GM18498 (cell line): ENCODE measurements at regions not wholly inside any gene's neighbourhood (a gene's known extent, or its start where the extent isn't known, plus 50 kb on each side); places are given as distances from the start of the nearest gene placed in this dataset.

Source experiments
- ATAC-seq: cut with Tn5 transposase; IDR thresholded peaks from one replicate; pipeline ENCODE4 v1.9.1; 2021; ENCODE audit warnings: mild to moderate bottlenecking, moderate library complexity; ENCODE audit not compliant: unreplicated experiment

DNA sequence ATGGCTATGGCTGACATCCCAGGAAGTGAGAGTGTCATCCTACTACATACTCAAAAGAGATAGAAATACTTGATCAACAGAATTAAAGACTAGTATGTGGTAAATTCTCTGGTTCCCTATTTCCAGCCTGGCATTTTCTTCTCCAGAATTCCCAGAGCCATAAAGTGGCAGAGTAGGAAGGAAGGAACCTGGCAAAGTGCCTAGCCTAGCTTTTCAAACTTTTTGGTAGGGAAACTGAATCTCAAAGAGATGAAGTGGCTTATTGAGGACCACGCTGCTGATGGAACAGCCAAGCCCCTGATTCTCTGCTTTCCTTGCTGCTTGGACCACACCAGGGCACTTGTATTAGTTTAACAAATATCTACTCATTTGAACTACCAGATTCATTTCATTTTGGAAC is 312.4 kb upstream of the RORA start:
- no peak for ATAC-seq

DNA sequence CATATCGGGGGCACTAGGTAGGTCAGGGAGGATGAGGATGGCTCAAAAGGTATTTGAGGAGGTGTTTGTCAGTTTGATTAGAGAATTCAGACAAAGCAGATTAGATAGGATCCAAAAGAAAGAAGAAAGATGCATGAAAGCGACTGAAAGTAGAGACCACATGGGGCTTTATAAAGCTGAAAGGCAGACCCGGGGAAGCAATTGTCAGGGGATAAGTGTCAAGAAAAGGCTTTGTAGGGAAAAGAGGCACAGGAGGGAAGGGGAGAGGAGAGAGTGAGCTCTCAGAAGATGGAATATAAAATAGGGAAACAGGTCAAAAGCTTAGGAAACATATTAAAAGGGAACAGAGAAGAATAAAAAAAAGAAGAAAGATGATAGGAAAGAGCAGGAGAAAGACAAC is 308.2 kb upstream of the RORA start:
- no peak for ATAC-seq

DNA sequence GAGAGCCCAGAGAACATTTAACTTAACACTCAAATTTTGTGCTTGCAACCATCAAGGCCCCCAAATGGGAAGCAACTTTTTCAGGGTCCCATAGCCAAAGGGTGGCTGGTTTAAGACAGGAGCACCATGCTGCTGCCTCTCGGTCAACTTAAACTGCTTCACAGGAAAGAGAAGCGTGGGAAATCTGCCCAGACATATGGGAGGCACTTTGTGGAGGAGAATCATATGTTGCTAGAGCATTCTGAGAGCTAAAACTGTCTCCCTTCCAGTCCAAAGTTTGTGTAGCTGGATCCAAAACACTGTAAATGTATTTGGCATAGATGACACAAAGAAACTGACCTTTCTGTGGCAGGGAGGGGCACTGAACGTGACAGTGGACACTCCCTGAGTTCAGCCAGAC is 305.9 kb upstream of the RORA start:
- ATAC-seq, result no peak

DNA sequence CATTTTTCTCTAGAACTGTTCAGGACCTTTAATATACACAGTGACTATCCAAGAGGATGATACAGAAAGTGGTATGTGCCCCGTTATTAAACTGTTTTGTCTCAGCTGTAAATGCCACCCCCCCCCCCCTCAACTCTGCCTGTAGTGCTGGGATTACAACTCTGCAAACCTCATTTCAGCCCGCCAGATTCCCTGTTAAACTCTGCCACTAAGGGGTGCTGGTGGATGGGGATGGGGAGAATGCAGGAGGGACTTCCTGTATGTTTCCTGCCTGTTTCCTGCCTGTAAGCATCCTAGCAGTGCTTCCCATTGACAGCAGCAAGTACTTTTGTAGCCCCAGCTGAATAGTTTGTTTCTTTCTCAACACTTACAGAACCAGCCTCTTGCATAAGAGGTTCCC is 301.7 kb upstream of the RORA start:
- ATAC-seq, result no peak

DNA sequence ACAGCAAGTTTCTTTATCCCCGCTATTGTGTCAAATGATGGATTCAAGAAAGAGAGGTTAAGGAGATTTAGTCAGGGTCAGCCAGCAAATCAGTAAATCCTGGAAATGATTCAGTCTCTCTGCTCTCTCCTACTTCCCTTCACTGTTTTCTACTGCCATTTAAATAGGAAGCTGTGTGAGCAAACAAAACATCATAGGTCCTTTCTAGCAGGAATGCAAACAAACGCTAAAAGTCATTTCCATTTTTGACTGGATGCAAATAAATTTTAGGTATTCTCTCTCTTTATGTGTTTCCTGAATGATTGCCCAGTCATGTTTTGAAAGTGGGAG is 299.4 kb upstream of the RORA start:
- ATAC-seq, result peak; percentile 30

- ATAC-seq, result peak; percentile 64
These were observed 298.9 kb upstream of the RORA start for GRCh38 chr15:61527836-61528580.

GRCh38 chr15:61524545-61524944 is 295.4 kb upstream of the RORA start:
- no peak for ATAC-seq

GRCh38 chr15:61524086-61524485 is 295.0 kb upstream of the RORA start:
- ATAC-seq, result no peak

DNA sequence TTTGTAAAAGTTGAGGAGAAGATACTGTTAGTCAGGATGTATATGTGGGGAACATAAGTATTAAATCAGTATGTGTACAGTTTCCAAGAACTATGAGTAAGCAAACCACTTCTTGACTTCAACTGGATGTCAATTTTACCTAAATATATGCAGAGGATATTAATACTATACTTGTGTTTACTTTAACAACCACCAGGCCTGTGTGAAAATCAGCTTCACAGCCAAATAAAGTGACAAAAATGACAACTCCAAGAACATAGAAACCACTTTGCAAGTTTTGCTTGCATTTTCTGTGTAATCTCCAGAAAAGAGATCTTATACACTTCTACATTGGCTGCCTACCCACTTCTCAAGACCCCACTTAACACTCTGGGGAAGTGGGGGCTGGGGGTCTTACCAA is 293.3 kb upstream of the RORA start:
- ATAC-seq, result no peak

GRCh38 chr15:61521953-61522352 is 292.9 kb upstream of the RORA start:
- ATAC-seq, result no peak

GRCh38 chr15:61519296-61519695 is 290.2 kb upstream of the RORA start:
- no peak for ATAC-seq

- no peak for ATAC-seq
These were observed 289.3 kb upstream of the RORA start for GRCh38 chr15:61518191-61518950.

DNA sequence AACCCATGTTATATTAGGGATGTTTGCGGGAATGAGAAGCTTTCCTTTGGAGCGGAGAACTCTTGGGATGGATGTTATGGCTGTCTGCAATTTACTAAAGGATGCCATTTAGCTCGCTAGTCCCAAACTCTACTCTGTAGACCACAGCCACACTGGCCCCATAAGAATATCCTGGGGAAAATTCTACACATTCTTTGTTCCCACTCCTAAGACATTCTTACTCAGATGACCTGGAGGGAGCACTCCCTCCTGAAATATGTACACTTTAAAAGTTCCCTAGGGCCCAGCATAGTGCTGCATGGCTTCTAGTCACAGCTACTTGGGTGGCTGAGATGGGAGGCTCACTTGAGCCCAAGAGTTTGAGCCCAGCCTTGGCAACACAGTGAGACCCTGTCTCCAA is 288.7 kb upstream of the RORA start:
- ATAC-seq, result no peak

GRCh38 chr15:61517335-61517734 is 288.2 kb upstream of the RORA start:
- no peak for ATAC-seq

DNA sequence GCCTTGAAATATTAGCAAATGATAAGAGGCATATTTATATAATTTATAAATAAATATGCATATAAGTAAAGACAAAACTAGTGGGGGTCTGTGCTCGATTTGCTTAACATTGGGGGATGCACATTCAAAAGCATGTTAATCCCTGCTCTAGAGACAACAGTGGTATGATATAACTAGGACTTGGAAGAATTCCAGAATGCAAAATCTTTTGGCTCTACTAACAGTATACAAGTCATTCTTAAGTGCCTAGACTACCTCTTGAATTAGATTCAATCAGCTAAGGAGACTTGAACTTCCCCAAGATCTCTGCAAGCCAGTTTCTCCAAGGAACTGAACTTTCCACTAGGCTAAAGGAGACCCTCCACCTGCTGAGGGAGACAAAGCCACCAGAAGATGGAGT is 282.7 kb upstream of the RORA start:
- ATAC-seq, result no peak

DNA sequence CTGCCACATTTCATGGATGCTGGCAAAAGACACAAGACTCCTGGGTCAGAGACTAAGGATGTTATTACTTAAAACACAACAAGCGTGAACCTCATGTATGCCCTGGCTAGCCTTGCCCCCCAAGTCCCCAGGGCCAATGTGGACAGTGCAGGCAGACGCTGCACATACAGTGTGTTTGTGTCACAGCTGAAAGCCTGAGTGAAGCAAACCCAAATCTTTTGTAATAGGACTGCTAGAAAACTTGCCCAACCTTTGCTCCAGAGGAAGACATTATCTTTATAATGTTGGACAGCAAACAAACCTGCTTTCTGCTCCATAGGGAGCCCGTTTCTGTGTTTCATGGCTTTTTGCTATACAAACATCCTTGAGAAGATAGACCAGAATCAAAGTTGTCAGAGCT is 282.0 kb upstream of the RORA start:
- ATAC-seq, result no peak

DNA sequence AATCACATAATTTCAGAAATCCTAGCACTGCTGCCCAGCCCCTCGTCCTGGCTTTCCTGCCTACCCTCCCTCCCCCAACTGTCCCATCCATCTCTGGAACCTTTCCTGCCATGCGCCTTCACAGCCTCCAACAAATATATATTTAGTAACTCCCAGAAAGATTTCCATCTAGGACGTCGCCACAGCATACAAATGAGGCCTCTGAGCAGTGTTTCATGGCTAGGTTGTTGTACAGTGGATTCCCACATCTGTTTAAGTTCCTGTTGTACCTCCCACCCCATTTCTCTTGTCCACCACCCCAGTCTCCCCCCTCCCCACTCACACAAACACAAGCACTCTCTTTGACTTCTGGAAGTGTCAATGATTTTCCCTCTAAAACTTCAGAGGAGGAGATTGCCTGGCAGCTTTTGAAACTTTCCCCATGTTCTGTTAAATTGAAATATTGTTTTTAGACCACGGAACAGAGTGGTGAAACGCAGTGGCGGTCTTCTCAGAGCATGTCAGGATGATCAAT is 280.3 kb upstream of the RORA start:
- no peak for ATAC-seq

- ATAC-seq, result no peak
These were observed 274.4 kb upstream of the RORA start for GRCh38 chr15:61503383-61503969.

GRCh38 chr15:61501815-61502389 is 272.8 kb upstream of the RORA start:
- ATAC-seq, result no peak

- ATAC-seq, result no peak
These were observed 272.0 kb upstream of the RORA start for GRCh38 chr15:61500951-61501620.

DNA sequence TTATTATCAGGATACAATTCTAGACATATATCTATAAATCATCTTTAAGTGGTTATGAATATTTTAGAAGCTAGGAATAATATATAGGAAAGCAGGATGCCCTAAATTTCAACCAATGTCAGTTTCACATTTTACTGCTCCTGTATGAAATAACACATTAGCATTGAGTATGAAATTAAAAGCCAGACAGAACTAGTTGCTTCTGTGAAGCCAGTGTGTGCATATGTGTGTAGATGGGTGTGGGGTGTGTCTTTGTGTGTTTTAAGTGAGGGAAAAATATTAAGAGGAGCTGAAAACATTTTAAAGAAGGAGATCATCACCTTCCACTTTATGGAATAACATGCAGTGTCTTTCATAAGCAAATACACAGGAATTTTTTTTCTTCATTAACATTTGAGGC is 271.4 kb upstream of the RORA start:
- ATAC-seq, result no peak
